ENCODE measurements at regions not wholly inside any gene's neighbourhood (a gene's known extent, or its start where the extent isn't known, plus 50 kb on each side); places are given as distances from the start of the nearest gene placed in this dataset.
"Not testable (repeated sequence)": the region's sequence is repeated elsewhere in the genome, so short reads cannot be mapped to it uniquely, and the experiment has no call there.

DNA sequence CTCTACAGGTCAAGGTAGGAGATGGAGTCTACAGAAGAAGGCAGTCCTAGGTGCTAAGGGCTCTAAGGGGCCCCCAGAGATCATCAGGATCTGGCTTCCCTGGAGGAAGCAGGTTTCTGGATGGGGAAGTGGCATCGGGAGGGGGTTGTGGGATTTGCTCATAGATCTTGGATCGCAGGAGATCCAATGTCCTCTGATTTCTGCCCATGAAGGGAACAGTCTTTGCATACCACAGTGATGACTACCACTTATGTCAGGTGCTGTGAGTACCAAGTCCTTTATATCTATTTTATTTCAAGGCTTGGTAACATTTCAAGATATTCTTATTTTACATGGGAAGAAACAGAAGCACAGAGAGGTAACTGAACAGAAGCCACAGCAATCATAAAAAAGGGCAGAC is 164.0 kb downstream of the RGS9 start:
- no peak for DNase-seq

DNA sequence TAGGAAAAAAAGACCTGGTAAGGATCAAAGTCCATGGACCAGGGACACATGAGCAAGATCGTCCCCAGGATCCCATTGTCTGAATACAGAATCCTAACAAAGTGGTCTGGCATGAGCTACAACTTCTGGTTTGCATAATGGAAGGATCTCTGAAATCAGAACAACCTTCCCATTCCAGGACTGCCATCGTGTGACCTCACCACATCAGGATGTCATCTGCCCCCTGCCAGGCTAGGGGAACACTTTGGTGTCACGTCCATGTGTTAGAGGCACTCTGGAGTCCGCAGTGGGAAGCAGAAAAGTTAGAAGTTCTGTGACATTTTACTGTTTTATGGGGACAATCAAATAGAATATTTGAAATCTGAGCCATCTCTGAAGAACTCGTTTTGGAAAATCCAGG is 160.7 kb downstream of the RGS9 start:
- DNase-seq = no peak

DNA sequence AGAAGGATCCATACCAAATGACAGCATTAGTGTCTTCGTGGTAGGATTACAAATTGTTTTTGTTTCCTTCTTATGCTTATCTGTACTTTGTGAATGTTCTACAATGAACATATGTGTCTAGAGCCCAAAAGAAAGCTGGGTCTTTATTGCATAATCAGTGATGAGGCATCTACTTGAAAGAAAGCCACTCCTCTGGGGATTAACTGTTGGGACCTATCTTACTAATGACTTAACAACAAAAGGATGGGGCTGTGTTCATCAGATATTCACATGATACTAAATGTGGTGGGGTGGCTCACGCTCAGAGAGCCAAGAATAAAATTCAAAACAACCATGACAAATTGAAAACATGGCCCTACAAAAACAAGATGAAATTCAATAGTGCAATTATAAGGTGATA is 160.2 kb downstream of the RGS9 start:
- DNase-seq = no peak

DNA sequence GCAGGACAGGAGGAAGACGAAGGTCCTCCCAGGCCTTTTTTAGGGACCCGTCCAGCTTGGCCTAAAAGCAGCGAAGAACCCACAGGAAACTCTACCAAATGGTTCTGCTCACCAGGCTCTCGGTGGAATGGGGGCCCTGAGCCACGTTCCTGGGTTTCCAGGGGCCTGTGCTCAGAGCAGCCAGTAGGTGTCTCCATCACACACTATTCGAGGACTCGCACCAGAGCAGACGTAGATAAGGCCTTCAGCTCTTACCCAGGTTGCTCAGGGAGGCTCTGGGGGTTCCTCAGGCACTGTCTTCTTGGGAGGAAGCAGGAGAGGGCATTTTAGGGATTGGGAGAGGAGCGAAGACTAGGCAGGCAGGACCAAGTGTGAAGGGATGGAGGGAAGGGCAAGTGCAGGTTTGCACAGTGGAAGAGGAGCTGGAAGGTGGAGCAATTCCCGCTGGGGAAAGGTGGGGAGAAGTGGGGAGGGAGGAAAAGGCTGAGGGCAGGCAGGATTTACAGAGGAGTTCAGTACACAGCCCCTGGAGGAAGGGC is 157.1 kb downstream of the RGS9 start:
- peak in 1 of 2 experiments; percentile 45 for DNase-seq

DNA sequence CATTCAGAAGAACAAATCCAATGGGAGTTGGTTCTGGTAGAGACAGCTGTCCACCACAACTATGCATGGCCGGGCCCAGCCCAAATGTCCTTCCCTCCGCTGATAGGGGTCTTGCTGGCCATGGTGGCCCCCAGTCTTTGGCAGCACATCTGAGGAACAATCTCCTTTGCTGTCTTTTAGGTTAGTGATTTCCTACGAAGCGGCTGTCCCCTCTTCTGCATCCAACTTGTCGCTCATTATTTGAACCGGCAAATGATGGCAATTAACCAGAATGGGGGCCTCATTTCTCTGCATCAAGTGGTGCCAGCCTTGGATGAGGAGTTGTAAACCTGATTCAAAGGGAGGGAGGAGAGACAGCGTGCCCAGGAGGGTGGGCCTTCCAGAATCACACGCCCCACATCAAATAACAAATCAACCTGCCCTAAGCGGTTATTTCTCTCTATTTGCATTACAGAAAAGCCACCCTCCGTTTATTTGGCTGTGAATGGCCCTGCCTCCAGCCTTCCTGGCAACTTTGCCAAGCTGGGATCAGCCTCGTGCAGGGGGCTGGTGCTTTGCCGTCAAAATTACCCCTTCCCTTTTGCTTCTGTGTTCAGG is 156.5 kb downstream of the RGS9 start:
- DNase-seq = no peak

DNA sequence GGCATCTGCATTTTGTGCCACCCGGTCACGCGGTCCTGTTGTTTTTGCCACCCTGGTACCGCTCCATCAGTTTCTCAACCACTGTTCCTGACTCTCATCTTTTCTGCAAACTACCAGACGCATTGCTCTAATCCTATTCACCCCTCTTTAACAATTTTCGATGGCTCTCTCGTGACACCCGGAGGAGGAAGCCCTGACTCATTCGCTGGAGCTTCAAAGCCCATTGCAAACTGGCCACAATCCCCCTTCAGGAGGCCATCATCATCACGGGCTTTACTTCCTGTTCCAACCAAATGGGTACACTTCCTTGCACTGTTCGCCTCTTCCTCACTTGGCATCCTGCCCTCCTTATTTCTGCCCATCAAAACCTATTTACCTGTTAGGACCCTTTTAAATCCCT is 155.3 kb downstream of the RGS9 start:
- DNase-seq = no peak

DNA sequence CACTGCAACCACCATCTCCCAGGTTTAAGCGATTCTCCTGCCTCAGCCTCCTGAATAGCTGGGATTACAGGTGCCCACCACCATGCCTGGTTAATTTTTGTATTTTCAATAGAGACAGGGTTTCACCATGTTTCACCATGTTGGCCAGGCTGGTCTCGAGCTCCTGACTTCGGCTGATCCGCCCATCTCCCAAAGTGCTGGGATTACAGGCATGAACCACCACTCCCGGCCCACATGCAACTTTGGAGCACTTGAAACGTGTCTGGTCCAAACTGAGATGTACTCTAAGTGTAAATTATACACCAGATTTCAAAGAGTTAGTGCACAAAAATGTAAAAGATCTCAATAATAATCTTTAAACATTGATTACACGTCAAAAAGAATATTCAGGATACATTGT is 154.1 kb downstream of the RGS9 start:
- not testable (repeated sequence) for DNase-seq

DNA sequence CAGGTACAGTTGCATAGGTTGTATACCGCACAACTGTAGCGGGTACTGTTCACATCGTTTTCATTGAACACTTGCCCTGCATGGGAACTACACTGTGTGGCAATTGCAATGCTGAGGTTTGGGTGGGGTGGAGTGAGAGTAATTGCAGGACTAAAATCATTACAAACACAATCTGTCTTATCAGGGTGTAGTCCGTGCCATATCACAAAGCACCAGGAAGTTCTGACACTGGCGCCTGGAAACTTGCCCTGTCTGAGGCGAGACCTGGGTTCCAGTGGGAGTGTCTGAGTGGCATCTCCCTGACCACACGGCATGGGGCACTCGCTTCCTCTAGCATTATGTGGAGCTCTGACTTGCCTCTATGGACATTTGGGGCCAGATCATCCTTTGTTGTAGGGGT is 153.4 kb downstream of the RGS9 start:
- DNase-seq = no peak

DNA sequence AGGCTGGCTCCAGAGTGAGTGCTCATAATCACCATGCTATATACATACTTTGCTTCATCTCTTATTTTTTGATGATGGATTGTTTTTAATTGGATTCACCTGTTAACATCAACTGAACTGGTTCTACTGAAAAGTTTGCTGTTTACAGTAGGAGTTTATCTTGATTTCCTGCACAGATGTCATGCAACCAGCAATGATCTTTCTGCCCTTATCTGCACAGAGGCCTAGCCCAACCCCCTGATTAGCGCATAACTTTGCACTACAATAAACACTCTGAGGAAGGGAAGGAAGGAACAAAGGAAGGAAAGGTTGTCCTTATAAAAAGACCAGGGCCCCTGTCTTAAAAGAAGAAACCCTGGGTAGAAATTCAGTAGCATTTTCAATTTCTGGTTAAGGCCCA is 152.9 kb downstream of the RGS9 start:
- DNase-seq = no peak

DNA sequence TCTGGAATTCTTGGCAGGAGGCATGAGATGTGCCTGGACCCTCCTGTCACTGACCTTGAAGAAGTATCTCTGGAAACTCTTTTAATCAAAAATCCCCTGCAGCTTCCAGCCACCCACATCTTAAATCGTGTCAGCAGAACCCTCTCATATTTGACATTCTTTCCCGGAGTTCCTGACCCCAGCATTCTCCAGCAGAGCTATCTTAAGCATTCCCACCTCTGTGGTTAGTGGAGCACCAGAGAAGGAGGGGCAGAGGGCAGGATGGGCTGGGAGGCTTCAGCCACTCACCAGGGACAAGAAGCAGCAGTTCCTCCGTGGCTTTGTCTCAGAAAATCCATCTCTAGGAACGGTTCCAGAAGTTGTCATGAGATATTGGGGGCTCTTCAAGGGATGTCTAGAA is 149.9 kb downstream of the RGS9 start:
- DNase-seq = no peak

DNA sequence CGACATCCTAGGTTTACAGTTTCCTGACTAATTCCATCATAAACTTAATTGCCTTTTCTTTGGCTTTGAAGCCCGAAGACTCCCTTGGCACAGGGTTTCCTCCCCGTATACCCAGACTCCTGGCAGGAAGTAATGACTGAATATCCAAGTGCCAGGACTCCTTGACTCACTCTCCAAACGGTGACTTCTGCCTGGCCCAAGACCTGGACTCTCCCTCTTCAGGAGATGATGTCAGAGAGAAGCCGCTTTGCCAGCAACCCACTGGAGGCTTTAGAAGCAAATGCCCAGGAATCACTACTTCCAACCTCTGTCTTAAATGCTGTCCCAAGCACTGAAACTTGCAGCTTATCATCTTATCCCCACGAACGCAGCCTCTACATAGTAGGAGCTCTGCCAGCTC is 146.5 kb downstream of the RGS9 start:
- no peak for DNase-seq

DNA sequence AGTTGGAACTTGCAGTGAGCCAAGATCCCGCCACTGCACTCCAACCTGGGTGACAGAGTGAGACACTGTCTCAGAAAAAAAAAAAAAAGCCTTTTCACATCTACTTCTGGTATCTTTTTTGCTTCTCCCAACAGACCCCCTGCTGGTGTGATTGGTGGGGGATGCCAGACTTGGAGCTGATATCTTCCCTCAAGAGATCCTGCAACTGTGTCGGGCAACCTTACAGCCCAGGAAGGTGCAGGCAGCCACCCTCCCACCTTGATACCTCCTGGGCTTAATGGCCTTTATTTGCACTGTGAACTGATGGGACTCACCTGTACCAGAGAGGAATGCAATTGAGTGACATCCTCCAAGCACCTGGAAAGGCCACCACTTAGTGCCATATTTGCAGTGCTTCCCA is 142.3 kb downstream of the RGS9 start:
- no peak for DNase-seq

DNA sequence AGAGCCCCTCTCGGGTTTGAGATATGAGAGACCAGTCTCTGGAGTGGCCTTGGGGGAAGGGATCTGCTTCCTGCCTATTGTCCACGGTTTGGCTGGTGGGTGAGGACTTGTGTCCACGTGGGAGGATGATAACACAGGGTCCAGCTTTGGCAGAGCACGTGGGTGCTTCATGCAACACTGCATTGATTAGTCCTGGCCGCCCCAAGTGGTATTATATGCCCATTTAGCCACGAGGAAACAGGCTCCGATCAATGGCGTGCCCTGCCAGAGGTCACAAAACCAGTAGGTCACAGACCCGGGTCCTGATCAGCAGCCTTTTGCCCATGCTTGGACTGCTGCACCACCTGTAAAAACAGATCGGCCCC is 141.6 kb downstream of the RGS9 start:
- no peak for DNase-seq

DNA sequence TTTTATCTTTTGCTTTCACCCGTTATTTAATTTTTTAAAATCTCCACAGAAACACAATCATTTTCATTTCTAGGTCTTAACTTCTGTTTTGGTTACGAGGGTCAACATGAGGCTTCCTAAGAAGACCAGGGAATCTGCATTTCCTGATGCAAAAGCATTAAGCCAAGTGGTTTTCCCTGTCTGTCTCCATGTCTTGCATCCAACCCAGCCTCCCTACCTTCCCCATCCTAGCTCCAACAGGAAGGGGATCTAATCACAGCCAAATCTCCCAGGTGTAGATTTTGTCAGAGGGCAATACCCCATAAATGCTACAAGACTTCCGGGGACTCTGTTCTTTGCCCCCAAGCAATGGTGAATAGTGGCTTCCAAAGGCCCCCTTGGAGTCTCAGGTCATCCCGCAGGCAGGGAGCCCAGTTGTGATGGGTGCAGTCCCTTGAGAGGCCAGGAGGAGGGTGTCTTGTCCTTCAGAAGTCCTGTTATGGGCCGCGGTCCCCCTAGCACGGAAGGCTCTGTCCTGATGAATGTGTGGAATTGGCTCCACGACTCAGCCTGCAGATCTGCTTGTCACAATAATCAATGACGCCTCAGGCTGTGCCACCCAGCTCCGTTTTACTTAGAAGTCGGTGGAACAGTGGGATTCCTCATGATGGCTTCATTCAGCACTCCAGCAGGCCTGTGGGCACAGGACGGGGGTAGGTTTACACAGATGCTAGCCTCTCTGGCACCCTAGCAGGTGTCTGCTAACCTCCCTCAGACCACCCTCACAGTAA is 141.1 kb downstream of the RGS9 start:
- no peak for DNase-seq

DNA sequence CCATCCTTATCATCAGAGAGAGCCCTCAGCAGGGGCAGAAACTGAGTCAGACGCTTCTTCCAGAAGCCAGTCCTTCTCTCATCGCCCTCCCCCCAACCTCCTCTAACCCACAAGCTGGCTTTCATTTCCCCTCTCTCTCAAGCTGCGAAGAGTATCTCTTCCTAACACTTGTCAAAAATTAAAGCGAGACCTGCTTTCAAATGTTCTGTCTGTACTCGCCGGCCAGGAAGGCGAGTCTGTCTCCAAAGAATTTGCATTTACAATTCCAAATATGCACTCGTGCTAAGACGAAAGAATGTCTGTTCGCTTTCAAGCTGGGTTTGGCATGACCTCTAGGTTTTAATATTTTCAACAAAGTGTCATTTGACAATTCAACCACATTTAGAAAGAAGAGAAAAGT is 140.4 kb downstream of the RGS9 start:
- no peak for DNase-seq

All from SW 1271 (cell line).